Activated naive CD8-positive, alpha-beta T cell treated with anti-CD3 and anti-CD28 coated beads, Interleukin-2, amount 50 U/mL, for 24 hours (primary cell): ENCODE measurements at regions not wholly inside any gene's neighbourhood (a gene's known extent, or its start where the extent isn't known, plus 50 kb on each side); places are given as distances from the start of the nearest gene placed in this dataset.
A peak's percentile ranks its signal among the peaks of the same experiment; 100 is the strongest.

Experiments
- ATAC-seq: fragments of 150-1000 bp; cut with Tn5 transposase; one replicate; pipeline ENCODE4 v1.10.0; 2021
- DNase-seq: peaks from one replicate; pipeline ENCODE4 v3.0.0; 2021
- H3K27ac Mint-ChIP-seq: one replicate; pipeline ENCODE4 v1.8.0; 2021; ENCODE audit warnings: mild to moderate bottlenecking, mixed read lengths
- H3K27me3 Mint-ChIP-seq: one replicate; pipeline ENCODE4 v1.8.0; 2021; ENCODE audit warnings: mixed read lengths
- H3K36me3 Mint-ChIP-seq: one replicate; pipeline ENCODE4 v1.8.0; 2021; ENCODE audit warnings: low read depth, mixed read lengths
- H3K4me1 Mint-ChIP-seq: one replicate; pipeline ENCODE4 v1.8.0; 2021; ENCODE audit warnings: mixed read lengths
- H3K4me3 Mint-ChIP-seq: one replicate; pipeline ENCODE4 v1.8.0; 2021; ENCODE audit warnings: mild to moderate bottlenecking, moderate library complexity, mixed read lengths
- H3K9me3 Mint-ChIP-seq: one replicate; pipeline ENCODE4 v1.8.0; 2021; ENCODE audit warnings: mixed read lengths

DNA sequence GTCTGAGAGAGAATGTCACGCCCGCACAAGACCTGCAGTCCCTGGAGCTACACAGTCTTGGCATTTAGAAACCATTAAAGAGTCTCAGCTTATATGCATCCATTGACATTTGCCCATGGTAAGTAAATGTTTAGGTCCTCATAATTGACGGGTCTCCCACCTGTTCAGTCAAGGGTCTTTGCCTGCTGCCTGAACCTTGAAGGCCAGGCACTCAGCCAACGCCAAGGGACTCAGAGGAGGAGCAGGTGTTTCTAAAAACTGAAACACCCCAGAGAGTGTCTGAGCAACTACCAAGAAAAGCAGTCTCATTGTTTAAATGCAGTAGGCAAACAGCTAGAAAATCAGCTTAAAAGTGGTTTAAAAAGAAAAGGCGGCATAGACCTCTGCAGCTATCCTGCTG is 264.7 kb upstream of the AKR1E2 start:
- H3K4me3 Mint-ChIP-seq: no peak overlapping the region
- H3K9me3 Mint-ChIP-seq: peaks cover 9% of the 10 kb centered on the region
- no peak overlapping the region for H3K27ac Mint-ChIP-seq
- no peaks in the 10 kb centered on the region for H3K4me1 Mint-ChIP-seq
- DNase-seq (no peak), ATAC-seq (no peak)
- H3K36me3 Mint-ChIP-seq: no peaks in the 10 kb centered on the region
- peaks cover 15% of the 10 kb centered on the region for H3K27me3 Mint-ChIP-seq

DNA sequence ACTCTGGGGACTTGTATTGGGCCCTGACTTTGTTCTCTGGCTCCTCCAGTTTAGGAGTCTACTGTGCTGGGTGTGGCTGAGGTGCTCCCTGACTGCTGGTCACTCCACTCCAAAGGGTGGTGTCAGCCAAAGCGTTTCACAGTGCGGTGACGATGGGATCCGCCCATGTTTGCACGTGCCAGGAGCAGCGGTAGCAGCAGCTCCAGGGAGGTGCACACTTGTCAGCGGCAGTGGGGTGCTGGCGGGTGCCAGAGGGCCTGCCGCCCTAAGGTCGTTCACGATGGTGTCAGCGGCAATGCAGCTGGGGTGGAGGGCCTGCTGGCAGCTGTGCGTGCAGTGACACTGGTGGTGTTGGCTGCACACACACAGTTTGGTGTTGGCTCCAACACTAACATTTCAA is 268.5 kb upstream of the AKR1E2 start:
- Mint-ChIP-seq H3K9me3 (peaks cover 9% of the 10 kb centered on the region), H3K4me1 (no peaks in the 10 kb centered on the region), H3K27me3 (peaks cover 10% of the 10 kb centered on the region), H3K36me3 (no peaks in the 10 kb centered on the region), H3K27ac (no peak overlapping the region), H3K4me3 (no peak overlapping the region)
- ATAC-seq (no peak), DNase-seq (no peak)

DNA sequence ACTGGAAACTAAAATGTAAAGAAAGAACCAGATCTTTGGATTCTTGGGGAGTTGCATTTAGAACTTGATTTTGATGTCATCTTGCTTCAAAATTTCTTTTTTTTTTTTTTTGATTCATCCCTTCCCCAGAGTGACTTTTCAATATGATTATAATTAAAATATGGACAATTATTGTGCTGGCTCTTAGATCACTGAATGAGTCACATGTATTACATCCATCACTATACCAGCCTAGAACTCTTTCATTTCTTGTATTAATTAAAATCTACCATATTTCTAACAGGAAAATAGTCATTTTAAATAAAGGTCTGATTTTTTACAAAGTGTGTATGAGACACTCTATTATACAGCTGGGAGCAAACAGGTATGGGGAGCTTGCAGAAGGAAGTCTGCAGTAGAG is 269.5 kb upstream of the AKR1E2 start:
- ATAC-seq: no peak
- no peaks in the 10 kb centered on the region for H3K4me1 Mint-ChIP-seq
- H3K27ac Mint-ChIP-seq: no peak overlapping the region
- H3K27me3 Mint-ChIP-seq: peaks cover 4% of the 10 kb centered on the region
- H3K4me3 Mint-ChIP-seq: no peak overlapping the region
- no peaks in the 10 kb centered on the region for H3K36me3 Mint-ChIP-seq
- H3K9me3 Mint-ChIP-seq: peaks cover 9% of the 10 kb centered on the region
- DNase-seq: no peak

- peaks cover 8% of the 10 kb centered on the region for H3K9me3 Mint-ChIP-seq
- no peak for DNase-seq
- no peak overlapping the region for H3K27ac Mint-ChIP-seq
- no peaks in the 10 kb centered on the region for H3K36me3 Mint-ChIP-seq
- H3K4me3 Mint-ChIP-seq: no peak overlapping the region
- no peak for ATAC-seq
- H3K4me1 Mint-ChIP-seq: no peaks in the 10 kb centered on the region
- H3K27me3 Mint-ChIP-seq: peaks cover 8% of the 10 kb centered on the region
These were observed 270.1 kb upstream of the AKR1E2 start for GRCh38 chr10:4555920-4556319.

DNA sequence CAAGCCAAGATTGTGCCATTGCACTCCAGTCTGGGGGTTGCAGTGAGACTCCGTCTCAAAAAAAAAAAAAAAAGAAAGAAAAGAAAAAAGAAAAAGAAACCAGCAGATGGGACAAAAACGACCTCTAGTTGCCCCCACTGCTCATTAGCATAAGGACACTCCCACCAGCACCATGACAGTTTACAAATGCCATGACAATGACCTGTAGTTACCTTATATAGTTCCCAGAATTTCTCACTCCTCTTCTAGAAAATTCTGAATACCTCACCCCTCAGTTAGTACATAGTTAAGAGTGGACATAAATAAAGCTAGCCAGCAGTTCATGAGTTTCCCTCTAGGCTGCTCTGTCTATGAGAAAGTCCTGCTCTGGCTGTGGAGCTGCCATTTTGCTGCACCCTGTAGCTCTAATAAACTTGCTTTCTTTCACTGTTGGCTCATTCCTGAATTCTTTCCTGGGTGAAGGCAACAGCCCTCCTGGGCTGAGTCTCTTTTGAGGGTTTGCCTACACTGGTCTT is 276.8 kb upstream of the AKR1E2 start:
- H3K9me3 Mint-ChIP-seq: no peaks in the 10 kb centered on the region
- ATAC-seq (no peak), DNase-seq (no peak)
- no peak overlapping the region for H3K4me3 Mint-ChIP-seq
- no peak overlapping the region for H3K27ac Mint-ChIP-seq
- H3K27me3 Mint-ChIP-seq: peaks cover 18% of the 10 kb centered on the region
- H3K4me1 Mint-ChIP-seq: peaks cover 9% of the 10 kb centered on the region
- no peaks in the 10 kb centered on the region for H3K36me3 Mint-ChIP-seq

DNA sequence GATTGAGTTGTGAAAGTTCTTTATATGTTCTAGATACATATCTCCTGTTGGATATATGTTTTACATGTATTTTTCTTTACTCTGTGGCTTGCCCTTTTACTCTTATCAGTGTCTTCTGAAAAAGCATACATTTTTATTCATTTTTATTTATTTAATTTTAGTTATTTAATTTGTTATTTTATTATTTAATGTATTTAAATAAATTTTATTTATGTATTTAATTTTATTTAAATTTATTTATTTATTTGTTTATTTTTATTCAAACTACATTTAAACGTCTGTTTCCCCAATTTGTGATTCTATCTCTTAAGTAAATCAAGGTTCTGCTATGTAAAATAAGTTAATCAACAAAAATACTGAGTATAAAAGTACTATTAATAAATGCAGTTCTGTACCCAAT is 279.1 kb upstream of the AKR1E2 start:
- Mint-ChIP-seq H3K4me3 (no peak overlapping the region), H3K27me3 (peaks cover 22% of the 10 kb centered on the region), H3K9me3 (no peaks in the 10 kb centered on the region), H3K36me3 (no peaks in the 10 kb centered on the region), H3K27ac (no peak overlapping the region), H3K4me1 (peaks cover 9% of the 10 kb centered on the region)
- no peak for DNase-seq
- no peak for ATAC-seq

DNA sequence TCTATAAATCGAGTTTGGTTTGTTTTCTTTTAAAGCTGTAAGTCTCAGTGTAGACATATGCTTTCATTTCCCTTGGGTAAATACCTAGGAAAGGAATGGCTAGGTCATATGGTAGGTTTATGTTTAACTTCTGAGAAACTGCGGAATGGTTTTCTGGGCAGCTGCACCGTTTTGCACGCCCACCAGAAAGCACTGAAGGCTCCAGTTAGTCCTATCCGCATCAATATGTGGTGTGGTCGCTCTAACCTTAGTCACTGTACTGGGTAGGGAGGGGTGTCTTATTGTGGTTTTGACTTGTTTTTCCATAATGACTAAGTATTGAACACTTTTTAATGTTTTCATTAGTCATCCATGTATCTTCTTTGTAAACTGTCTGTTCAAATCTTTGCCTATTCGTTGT is 279.5 kb upstream of the AKR1E2 start:
- no peaks in the 10 kb centered on the region for H3K36me3 Mint-ChIP-seq

GRCh38 chr10:4545062-4545461 is 280.9 kb upstream of the AKR1E2 start:
- Mint-ChIP-seq H3K36me3 (no peaks in the 10 kb centered on the region), H3K9me3 (peaks cover 5% of the 10 kb centered on the region), H3K4me1 (peaks cover 9% of the 10 kb centered on the region), H3K27me3 (peaks cover 18% of the 10 kb centered on the region), H3K27ac (no peak overlapping the region), H3K4me3 (no peak overlapping the region)
- ATAC-seq: no peak
- no peak for DNase-seq

More for the DNA sequence above, 279.5 kb upstream of the AKR1E2 start:
- ATAC-seq (peak; percentile 99), DNase-seq (peak; percentile 16)
- Mint-ChIP-seq H3K27ac (peak overlapping the region; percentile 14), H3K4me3 (no peak overlapping the region), H3K4me1 (peaks cover 9% of the 10 kb centered on the region), H3K27me3 (peaks cover 22% of the 10 kb centered on the region), H3K9me3 (no peaks in the 10 kb centered on the region)

DNA sequence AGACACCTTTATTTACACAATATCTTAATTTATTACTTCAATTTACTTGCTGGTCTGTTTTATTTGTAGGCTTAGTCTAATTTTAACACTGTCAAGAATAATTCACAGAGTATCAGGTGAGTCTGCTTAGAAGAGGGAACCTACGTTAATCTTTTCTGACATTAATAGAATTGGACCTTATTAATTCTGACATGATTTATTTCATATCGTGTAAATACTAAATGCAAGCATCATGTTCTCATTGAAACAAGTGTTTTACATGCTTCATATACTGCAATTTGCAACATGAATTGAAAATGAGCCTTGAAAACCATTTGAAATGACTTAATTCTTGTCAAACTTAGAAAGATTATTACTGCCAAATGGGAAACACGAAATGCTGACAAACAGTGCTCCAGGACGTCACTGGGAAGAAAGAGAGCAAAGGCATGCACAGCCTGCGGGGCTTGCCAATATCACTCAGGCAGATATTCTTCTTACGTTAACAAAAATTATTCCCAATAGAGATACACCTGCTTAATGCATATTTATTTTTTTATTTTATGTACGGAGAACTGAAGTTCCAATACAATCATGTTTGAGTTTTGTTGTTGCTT is 282.0 kb upstream of the AKR1E2 start:
- Mint-ChIP-seq H3K4me3 (no peak overlapping the region), H3K4me1 (peaks cover 8% of the 10 kb centered on the region), H3K9me3 (peaks cover 5% of the 10 kb centered on the region), H3K36me3 (no peaks in the 10 kb centered on the region), H3K27ac (no peak overlapping the region), H3K27me3 (peaks cover 16% of the 10 kb centered on the region)
- ATAC-seq (no peak), DNase-seq (no peak)

DNA sequence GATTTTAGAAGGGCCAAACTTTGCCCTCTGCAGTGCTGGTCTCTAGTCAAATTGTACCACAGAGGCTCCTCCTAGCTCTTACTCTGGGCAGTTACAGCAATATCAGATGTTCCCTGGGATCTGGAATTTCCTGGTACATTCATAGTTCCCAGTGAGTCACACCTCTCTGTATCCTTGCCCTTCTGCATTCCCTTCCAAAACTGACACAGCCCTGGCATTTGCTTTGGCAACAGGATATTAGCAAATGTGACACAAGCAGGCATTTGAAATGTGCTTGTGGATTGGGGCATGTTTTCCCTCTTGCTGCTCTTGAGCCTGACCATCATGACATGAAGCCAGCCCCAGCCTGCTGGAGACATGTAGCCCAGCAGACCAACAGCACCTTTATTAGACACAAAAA is 284.7 kb upstream of the AKR1E2 start:
- peaks cover 16% of the 10 kb centered on the region for H3K27me3 Mint-ChIP-seq
- no peak overlapping the region for H3K4me3 Mint-ChIP-seq
- no peak for DNase-seq
- no peak for ATAC-seq
- no peak overlapping the region for H3K27ac Mint-ChIP-seq
- peaks cover 16% of the 10 kb centered on the region for H3K9me3 Mint-ChIP-seq
- H3K36me3 Mint-ChIP-seq: no peaks in the 10 kb centered on the region
- H3K4me1 Mint-ChIP-seq: peaks cover 3% of the 10 kb centered on the region

GRCh38 chr10:4538016-4538415 is 288.0 kb upstream of the AKR1E2 start:
- Mint-ChIP-seq H3K36me3 (no peaks in the 10 kb centered on the region), H3K4me1 (no peaks in the 10 kb centered on the region), H3K4me3 (no peak overlapping the region), H3K27ac (no peak overlapping the region), H3K27me3 (peaks cover 2% of the 10 kb centered on the region), H3K9me3 (peaks cover 16% of the 10 kb centered on the region)
- ATAC-seq (no peak), DNase-seq (no peak)

DNA sequence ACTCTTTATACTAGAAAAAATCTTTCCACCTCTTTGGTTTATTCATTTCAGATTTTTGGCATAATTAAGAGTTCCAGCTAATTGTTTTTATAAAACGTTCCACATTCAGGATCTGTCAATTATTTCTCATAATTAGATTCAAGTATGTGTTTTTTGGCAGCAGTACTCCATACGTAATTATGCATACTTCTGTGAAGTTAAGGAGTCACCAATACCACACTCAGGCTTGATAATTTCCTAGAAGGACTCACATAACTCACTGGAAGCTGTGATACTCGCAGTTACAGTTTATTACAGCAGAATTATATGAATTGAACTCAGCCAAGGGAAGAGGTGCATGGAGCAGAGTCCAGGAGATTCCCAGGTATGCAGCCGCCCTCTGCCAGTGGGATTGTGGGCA is 290.5 kb upstream of the AKR1E2 start:
- ATAC-seq (no peak), DNase-seq (no peak)
- Mint-ChIP-seq H3K4me1 (no peaks in the 10 kb centered on the region), H3K4me3 (no peak overlapping the region), H3K27me3 (peaks cover 8% of the 10 kb centered on the region), H3K27ac (no peak overlapping the region), H3K36me3 (no peaks in the 10 kb centered on the region), H3K9me3 (peaks cover 15% of the 10 kb centered on the region)

DNA sequence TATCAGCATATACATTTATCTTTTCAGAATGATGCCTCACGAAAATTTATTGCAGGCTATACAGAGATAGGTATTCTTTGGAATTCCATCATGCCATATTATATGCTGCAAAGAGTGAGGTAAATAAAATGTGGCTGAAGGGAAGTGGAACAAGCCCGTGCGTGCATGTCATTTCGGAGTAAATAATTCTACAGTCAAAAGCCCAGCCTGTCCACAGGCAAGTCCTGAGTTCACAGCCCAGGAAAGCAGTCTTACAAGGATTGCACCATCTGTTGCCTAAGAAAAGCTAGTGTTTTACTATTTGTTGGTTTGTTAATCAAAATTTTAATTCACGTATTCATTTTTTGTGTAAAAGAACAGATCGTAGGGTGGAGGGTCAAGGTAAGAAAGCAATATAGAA is 292.4 kb upstream of the AKR1E2 start:
- Mint-ChIP-seq H3K4me1 (no peaks in the 10 kb centered on the region), H3K27me3 (peaks cover 11% of the 10 kb centered on the region), H3K36me3 (peaks cover 2% of the 10 kb centered on the region), H3K9me3 (peaks cover 15% of the 10 kb centered on the region), H3K27ac (no peak overlapping the region), H3K4me3 (no peak overlapping the region)
- ATAC-seq (no peak), DNase-seq (no peak)

GRCh38 chr10:4532976-4533375 is 293.0 kb upstream of the AKR1E2 start:
- Mint-ChIP-seq H3K27ac (no peak overlapping the region), H3K27me3 (peaks cover 13% of the 10 kb centered on the region), H3K9me3 (peaks cover 11% of the 10 kb centered on the region), H3K4me3 (no peak overlapping the region), H3K4me1 (no peaks in the 10 kb centered on the region), H3K36me3 (peaks cover 2% of the 10 kb centered on the region)
- DNase-seq (no peak), ATAC-seq (no peak)

DNA sequence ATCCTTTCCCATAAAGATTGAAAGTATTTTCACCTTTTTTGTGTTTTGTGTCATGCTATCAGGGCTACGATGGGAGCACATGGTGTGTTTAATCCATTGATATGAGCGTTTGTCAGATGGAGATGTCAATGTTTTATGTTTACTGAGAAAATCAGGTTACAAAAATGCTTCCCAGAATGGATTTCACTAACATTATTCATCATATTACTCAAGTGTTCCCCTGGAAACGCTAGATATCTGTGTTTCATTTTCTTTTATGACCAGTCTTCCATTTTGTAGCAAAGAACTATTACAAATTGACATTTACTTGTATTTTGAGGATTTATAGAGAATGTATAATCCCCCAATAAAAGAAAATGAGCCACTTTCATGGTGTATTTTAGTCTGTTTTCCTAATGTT is 293.5 kb upstream of the AKR1E2 start:
- peaks cover 13% of the 10 kb centered on the region for H3K27me3 Mint-ChIP-seq
- ATAC-seq: no peak

GRCh38 chr10:4532011-4532410 is 294.0 kb upstream of the AKR1E2 start:
- DNase-seq (no peak), ATAC-seq (no peak)
- Mint-ChIP-seq H3K27ac (no peak overlapping the region), H3K9me3 (peaks cover 4% of the 10 kb centered on the region), H3K4me1 (no peaks in the 10 kb centered on the region), H3K27me3 (peaks cover 14% of the 10 kb centered on the region), H3K36me3 (peaks cover 2% of the 10 kb centered on the region), H3K4me3 (no peak overlapping the region)

More for the DNA sequence above, 293.5 kb upstream of the AKR1E2 start:
- H3K4me1 Mint-ChIP-seq: no peaks in the 10 kb centered on the region
- H3K4me3 Mint-ChIP-seq: no peak overlapping the region
- no peak overlapping the region for H3K27ac Mint-ChIP-seq
- DNase-seq: no peak
- H3K9me3 Mint-ChIP-seq: peaks cover 6% of the 10 kb centered on the region
- H3K36me3 Mint-ChIP-seq: peaks cover 2% of the 10 kb centered on the region
